ENCODE measurements at regions not wholly inside any gene's neighbourhood (a gene's known extent, or its start where the extent isn't known, plus 50 kb on each side); places are given as distances from the start of the nearest gene placed in this dataset.

- no peak for TF ChIP-seq POLR2AphosphoS5 (IDR thresholded peaks at IDR 0.05; ENCODE audit: low read depth, low read length)
- TF ChIP-seq POLR2A (IDR thresholded peaks at IDR 0.05; ENCODE audit: low read depth, low read length), result no peak
- no peak for TF ChIP-seq SPI1 (IDR thresholded peaks at IDR 0.05; ENCODE audit: low read depth, low read length)
These were observed 1042.3 kb downstream of the DIPK2A start for GRCh38 chr3:145013931-145014330.

All from GM12891 (cell line).